Kidney (tissue), 13 donors: ENCODE measurements at regions not wholly inside any gene's neighbourhood (a gene's known extent, or its start where the extent isn't known, plus 50 kb on each side); places are given as distances from the start of the nearest gene placed in this dataset.

Experiments
- DNase-seq, 5 donors: peaks; one replicate each; pipeline ENCODE4 v3.0.0-alpha.2; 2013 to 2020
- FAIRE-seq: peaks from 2 replicates; lab custom pipeline; 2012; peaks lifted over from hg19 to GRCh38; lab: Jason Lieb, UNC
- H3K27ac ChIP-seq, 2 donors: one replicate each; pipeline ENCODE4 v1.7.0; 2013; ENCODE audit warnings: low read depth in 2 of 2, low read length in 2 of 2, inconsistent platforms in 1 of 2
- H3K27me3 ChIP-seq: one replicate; pipeline ENCODE4 v1.7.1; 2013; ENCODE audit warnings: low read length, inconsistent platforms; ENCODE audit not compliant: control insufficient read depth, insufficient read depth
- H3K36me3 ChIP-seq, 3 donors: one replicate each; pipeline versions ENCODE4 v1.7.0 to v1.7.1; 2013; ENCODE audit warnings: low read length in 3 of 3, control low read depth in 1 of 3, inconsistent platforms in 1 of 3; ENCODE audit not compliant: insufficient read depth in 3 of 3, control insufficient read depth in 2 of 3
- H3K4me1 ChIP-seq, 3 donors: one replicate each; pipeline versions ENCODE4 v1.7.0 to v1.7.1; 2013; ENCODE audit warnings: low read length in 3 of 3, inconsistent platforms in 1 of 3, low read depth in 1 of 3; ENCODE audit not compliant: control insufficient read depth in 2 of 3, insufficient read depth in 2 of 3
- H3K4me3 ChIP-seq, 3 donors: one replicate each; pipeline versions ENCODE4 v1.7.0 to v1.8.1; 2013; ENCODE audit warnings: low read length in 3 of 3, control low read depth in 1 of 3, inconsistent platforms in 1 of 3
- H3K9ac ChIP-seq, 3 donors: one replicate each; pipeline versions ENCODE4 v1.7.0 to v1.7.1; 2013; ENCODE audit warnings: low read length in 3 of 3, control low read depth in 1 of 3, inconsistent platforms in 1 of 3
- H3K9me3 ChIP-seq, 3 donors: one replicate each; pipeline versions ENCODE4 v1.7.0 to v1.7.1; 2013; ENCODE audit warnings: low read length in 3 of 3, control low read depth in 1 of 3, inconsistent platforms in 1 of 3; ENCODE audit not compliant: control insufficient read depth in 2 of 3, insufficient read depth in 1 of 3
- intact Hi-C: fragments of 100-400 bp; cut with DNase I; formaldehyde crosslinking; loops from one replicate; pipeline ENCODE4 v1.11.1; 2022
- TF ChIP-seq, protein P1 (sequence below): IDR thresholded peaks from 3 replicates; pipeline ENCODE4 v1.5.1; 2012; ENCODE audit warnings: mild to moderate bottlenecking, moderate library complexity, borderline replicate concordance; ENCODE audit not compliant: insufficient read depth; ENCODE audit errors: extremely low read depth
- donor health status: control.
- donor health status: control.
- donor health status: control.
- donor health status: control.
- donor health status: control.
- donor health status: DM: yes; HTN: yes; CAD: no.
- donor health status: Normal renal cell carcinoma (clear cell type).

DNA sequence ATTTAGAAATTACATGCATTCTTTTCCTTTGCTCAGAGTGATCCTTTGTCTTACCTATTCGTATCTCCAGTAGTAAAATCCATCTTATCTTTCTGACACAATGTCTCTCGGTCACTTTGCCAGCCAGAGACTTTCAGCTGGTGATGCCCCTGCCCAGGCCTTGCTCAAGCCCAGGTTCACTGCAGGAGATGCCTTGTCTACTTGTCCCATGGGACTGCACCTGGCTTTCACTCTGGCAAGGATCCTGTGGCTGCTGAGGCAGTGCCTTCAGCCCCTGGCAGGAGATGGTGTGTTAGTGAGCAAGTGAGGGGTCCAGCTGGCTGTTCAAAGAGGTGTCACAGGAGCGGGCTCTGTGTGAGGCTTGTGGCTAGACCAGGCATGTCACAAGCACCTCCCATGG is 1268.9 kb downstream of the OTOL1 start:
- no peaks in the 10 kb centered on the region for H3K4me1 ChIP-seq
- no peaks in the 10 kb centered on the region for H3K9me3 ChIP-seq
- no peak overlapping the region for H3K27ac ChIP-seq
- no peaks in the 10 kb centered on the region for H3K27me3 ChIP-seq
- no peak overlapping the region for H3K4me3 ChIP-seq
- intact Hi-C loops, result no loop called here
- H3K36me3 ChIP-seq, result no peaks in the 10 kb centered on the region
- FAIRE-seq (no peak), DNase-seq (peak in 1 of 5 donors; percentile 37)
- H3K9ac ChIP-seq, result no peak overlapping the region
- TF ChIP-seq, protein P1, sequence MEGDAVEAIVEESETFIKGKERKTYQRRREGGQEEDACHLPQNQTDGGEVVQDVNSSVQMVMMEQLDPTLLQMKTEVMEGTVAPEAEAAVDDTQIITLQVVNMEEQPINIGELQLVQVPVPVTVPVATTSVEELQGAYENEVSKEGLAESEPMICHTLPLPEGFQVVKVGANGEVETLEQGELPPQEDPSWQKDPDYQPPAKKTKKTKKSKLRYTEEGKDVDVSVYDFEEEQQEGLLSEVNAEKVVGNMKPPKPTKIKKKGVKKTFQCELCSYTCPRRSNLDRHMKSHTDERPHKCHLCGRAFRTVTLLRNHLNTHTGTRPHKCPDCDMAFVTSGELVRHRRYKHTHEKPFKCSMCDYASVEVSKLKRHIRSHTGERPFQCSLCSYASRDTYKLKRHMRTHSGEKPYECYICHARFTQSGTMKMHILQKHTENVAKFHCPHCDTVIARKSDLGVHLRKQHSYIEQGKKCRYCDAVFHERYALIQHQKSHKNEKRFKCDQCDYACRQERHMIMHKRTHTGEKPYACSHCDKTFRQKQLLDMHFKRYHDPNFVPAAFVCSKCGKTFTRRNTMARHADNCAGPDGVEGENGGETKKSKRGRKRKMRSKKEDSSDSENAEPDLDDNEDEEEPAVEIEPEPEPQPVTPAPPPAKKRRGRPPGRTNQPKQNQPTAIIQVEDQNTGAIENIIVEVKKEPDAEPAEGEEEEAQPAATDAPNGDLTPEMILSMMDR, result no peak

DNA sequence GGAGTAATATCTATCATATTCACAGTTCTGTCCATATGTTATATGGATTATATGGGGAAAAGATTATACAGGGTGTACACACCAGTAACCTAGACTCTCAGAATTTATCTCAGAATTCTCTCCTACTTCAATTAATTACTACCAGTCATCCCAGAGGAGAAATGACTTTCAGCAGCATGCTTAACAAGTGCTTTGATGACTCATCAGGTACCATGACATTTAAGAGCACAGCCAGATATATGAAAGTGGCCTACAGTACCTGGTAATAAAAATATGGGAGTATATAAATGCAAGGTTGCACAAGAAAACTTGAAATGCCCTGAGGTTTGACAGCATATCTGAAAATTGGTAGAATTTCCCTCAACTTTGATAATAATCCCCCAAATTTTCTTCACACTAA is 1273.0 kb downstream of the OTOL1 start:
- intact Hi-C loops, result no loop called here
- Histone ChIP-seq H3K4me1 (no peaks in the 10 kb centered on the region), H3K36me3 (no peaks in the 10 kb centered on the region), H3K4me3 (no peak overlapping the region), H3K9me3 (no peaks in the 10 kb centered on the region), H3K27ac (no peak overlapping the region), H3K27me3 (no peaks in the 10 kb centered on the region), H3K9ac (no peak overlapping the region)
- DNase-seq (no peak), FAIRE-seq (no peak)
- TF ChIP-seq, protein P1, result no peak

DNA sequence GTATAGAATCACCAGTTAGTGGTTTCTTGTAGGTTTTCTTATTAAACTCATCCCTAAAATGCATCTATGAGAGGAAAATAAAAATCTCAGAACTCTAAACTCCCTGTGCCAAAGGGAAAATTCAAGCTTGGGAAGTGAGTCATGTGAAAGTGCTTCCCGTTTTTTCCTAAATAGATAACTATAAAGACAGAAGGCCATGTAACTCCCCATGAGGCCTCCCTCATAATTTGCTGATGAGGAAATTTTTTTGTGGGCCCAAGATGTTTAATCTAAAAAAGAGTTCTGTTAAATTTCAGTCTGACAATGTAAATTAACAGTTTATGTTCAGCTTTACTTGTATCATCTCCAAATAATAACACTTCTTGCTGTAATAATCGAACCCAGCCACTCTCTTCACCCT is 1273.9 kb downstream of the OTOL1 start:
- no peak for DNase-seq
- Histone ChIP-seq H3K9ac (no peak overlapping the region), H3K4me1 (no peaks in the 10 kb centered on the region), H3K27me3 (no peaks in the 10 kb centered on the region), H3K36me3 (no peaks in the 10 kb centered on the region), H3K4me3 (no peak overlapping the region), H3K9me3 (no peaks in the 10 kb centered on the region), H3K27ac (no peak overlapping the region)
- TF ChIP-seq, protein P1, result no peak
- no peak for FAIRE-seq
- intact Hi-C loops, result no loop called here

DNA sequence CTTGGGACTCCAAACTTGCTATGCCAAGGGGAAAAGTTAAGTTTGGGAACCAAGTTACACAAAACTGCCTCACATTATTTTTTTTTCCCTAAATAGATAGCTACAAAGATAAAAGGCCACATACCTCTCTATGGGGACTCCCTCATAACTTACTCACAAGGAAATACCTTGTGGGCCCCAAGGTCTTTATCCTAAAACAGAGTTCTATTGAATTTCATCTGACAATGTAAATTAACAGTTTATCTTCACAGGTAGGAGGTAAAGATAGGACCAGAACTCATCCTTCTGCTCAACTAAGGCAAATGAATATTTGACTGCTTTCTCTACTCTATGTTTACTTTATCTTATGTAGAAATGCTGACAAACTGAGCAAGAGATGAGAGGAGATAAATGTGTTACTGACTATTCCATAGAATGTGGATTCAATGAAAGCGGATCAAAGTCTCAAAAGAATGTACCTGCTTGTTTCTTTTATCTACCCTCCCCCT is 1278.0 kb downstream of the OTOL1 start:
- no peaks in the 10 kb centered on the region for H3K27me3 ChIP-seq
- H3K9ac ChIP-seq, result no peak overlapping the region
- FAIRE-seq, result no peak
- no peaks in the 10 kb centered on the region for H3K36me3 ChIP-seq
- no peaks in the 10 kb centered on the region for H3K9me3 ChIP-seq
- intact Hi-C loops, result no loop called here
- TF ChIP-seq, protein P1, result no peak
- no peak for DNase-seq
- H3K27ac ChIP-seq, result no peak overlapping the region
- H3K4me1 ChIP-seq, result no peaks in the 10 kb centered on the region
- H3K4me3 ChIP-seq, result no peak overlapping the region
